GM19395 (cell line): ENCODE measurements at regions not wholly inside any gene's neighbourhood (a gene's known extent, or its start where the extent isn't known, plus 50 kb on each side); places are given as distances from the start of the nearest gene placed in this dataset.
"Not testable (repeated sequence)": the region's sequence is repeated elsewhere in the genome, so short reads cannot be mapped to it uniquely, and the experiment has no call there.

Experiments
- ATAC-seq: cut with Tn5 transposase; IDR thresholded peaks from one replicate; pipeline ENCODE4 v1.9.1; 2021; ENCODE audit warnings: mild to moderate bottlenecking, moderate library complexity; ENCODE audit not compliant: unreplicated experiment

- no peak for ATAC-seq
These were observed 1226.7 kb upstream of the LRRN3 start for GRCh38 chr7:109864230-109864629.

- no peak for ATAC-seq
These were observed 1222.6 kb upstream of the LRRN3 start for GRCh38 chr7:109868215-109868860.

- no peak for ATAC-seq
These were observed 1217.6 kb upstream of the LRRN3 start for GRCh38 chr7:109873296-109873695.

- no peak for ATAC-seq
These were observed 1211.6 kb upstream of the LRRN3 start for GRCh38 chr7:109879287-109879828.

- no peak for ATAC-seq
These were observed 1200.3 kb upstream of the LRRN3 start for GRCh38 chr7:109890622-109891021.

GRCh38 chr7:109893231-109893630 is 1197.7 kb upstream of the LRRN3 start:
- ATAC-seq, result no peak

GRCh38 chr7:109895536-109895935 is 1195.4 kb upstream of the LRRN3 start:
- ATAC-seq, result no peak

- no peak for ATAC-seq
These were observed 1189.0 kb upstream of the LRRN3 start for GRCh38 chr7:109901926-109902325.

- not testable (repeated sequence) for ATAC-seq
These were observed 1185.4 kb upstream of the LRRN3 start for GRCh38 chr7:109905368-109906065.

GRCh38 chr7:109915670-109916069 is 1175.3 kb upstream of the LRRN3 start:
- no peak for ATAC-seq

- no peak for ATAC-seq
These were observed 1164.2 kb upstream of the LRRN3 start for GRCh38 chr7:109926738-109927137.

GRCh38 chr7:109930049-109930448 is 1160.9 kb upstream of the LRRN3 start:
- no peak for ATAC-seq

- ATAC-seq, result no peak
These were observed 1151.7 kb upstream of the LRRN3 start for GRCh38 chr7:109939207-109939606.

GRCh38 chr7:109945820-109946518 is 1145.0 kb upstream of the LRRN3 start:
- ATAC-seq, result no peak

GRCh38 chr7:109950256-109950655 is 1140.7 kb upstream of the LRRN3 start:
- ATAC-seq, result no peak

GRCh38 chr7:109950821-109951564 is 1139.9 kb upstream of the LRRN3 start:
- no peak for ATAC-seq

GRCh38 chr7:109951565-109951928 is 1139.4 kb upstream of the LRRN3 start:
- ATAC-seq, result no peak

GRCh38 chr7:109955986-109956385 is 1134.9 kb upstream of the LRRN3 start:
- ATAC-seq, result no peak

GRCh38 chr7:109956916-109957315 is 1134.0 kb upstream of the LRRN3 start:
- no peak for ATAC-seq

- no peak for ATAC-seq
These were observed 1127.2 kb upstream of the LRRN3 start for GRCh38 chr7:109963741-109964140.

GRCh38 chr7:109964780-109965179 is 1126.1 kb upstream of the LRRN3 start:
- ATAC-seq, result no peak
